Effector CD8-positive, alpha-beta T cell (primary cell): ENCODE measurements at regions not wholly inside any gene's neighbourhood (a gene's known extent, or its start where the extent isn't known, plus 50 kb on each side); places are given as distances from the start of the nearest gene placed in this dataset.
"Not testable (repeated sequence)": the region's sequence is repeated elsewhere in the genome, so short reads cannot be mapped to it uniquely, and the experiment has no call there.

Experiments used
- DNase-seq: peaks from one replicate; lab custom pipeline; 2025; lab: John Stamatoyannopoulos, UW

DNA sequence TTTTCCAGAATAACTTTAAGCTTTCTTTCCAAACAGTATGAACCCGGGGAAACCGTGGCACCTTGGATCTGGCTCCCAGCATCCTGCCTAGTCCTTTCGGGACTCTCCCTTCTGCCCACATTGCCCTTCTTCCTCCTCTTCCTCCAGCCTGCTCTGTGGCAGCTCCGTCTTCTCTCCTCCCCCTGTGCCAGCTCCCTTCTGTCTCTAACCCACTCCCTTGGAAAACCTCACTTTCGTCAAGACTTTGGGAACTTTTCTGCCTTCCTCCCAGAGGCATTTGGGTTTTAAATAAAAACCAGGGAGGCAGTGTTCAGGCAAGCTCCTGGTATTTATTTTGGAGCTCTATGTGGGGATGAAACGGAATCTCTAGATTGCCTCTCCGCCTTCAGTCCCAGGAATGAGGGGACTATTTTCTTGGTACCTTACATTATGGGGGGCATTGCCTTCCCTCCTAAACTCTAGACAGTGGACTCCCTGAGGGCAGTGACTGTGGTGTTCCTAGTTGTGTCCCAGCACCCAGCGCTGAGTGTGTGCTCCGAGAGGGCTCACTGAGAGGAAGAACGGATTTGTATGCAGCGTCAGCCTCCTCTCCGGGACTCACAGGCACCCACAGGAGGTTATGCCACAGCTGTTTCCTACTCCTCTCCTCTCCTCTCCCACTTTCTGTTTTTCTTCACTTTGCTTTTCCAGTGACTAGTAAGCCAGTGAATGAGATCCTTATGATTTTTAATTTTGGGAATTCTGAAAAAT lies 105.4 kb upstream of the MRPS22 start:
- DNase-seq, result no peak

DNA sequence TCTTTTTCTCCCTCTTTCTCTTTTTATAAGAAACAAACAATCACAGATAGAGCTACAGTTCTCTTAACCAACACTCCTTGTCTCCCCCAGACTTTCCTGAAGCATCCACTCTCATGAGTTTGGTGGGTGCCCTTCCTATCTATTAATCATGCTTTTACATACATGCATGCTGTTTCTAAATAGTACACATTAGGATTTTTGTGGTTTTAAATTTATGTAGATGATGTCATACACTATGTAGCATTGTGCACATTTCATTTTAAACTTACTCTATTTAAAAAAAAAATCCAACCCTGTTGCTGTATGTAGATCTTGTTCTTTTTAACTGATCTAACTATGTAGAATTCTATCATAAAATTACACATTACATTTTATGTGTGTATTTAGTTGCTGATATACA lies 104.3 kb upstream of the MRPS22 start:
- no peak for DNase-seq

DNA sequence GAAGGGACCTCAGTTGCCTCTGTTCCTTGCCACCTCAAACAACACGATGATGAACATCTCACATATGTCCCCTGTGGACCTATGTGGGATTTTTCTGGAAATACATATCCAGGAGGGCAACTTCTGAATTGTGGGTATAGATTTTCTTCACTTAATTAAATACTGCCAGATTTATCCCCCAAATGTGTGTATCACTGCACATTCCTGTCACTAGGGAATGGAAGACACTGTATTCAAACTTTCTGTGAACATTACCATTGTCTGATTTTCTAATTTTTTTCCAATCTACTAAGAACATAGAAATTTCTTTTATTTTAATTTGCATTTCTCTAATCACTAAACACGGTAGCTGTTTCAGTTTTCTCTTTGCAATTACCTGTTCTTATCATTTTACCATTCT lies 102.0 kb upstream of the MRPS22 start:
- DNase-seq, result no peak

DNA sequence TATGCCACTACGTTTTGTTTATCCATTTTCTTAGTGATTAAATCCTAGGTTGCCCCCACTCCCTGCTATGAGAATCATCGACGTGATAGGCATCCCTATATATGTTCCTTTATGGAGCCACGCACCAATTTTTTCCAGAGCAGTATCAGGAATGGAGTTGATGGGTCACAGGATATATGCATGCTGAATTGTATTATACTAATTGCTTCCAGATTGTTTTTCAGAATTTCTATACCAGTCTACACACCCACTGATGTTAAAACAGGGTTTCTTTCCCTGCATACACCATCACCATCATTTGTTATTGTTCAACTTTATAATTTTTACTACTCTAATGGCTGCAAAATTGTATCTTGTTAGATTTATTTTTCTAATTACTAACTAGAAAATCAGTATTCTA lies 100.1 kb upstream of the MRPS22 start:
- no peak for DNase-seq

DNA sequence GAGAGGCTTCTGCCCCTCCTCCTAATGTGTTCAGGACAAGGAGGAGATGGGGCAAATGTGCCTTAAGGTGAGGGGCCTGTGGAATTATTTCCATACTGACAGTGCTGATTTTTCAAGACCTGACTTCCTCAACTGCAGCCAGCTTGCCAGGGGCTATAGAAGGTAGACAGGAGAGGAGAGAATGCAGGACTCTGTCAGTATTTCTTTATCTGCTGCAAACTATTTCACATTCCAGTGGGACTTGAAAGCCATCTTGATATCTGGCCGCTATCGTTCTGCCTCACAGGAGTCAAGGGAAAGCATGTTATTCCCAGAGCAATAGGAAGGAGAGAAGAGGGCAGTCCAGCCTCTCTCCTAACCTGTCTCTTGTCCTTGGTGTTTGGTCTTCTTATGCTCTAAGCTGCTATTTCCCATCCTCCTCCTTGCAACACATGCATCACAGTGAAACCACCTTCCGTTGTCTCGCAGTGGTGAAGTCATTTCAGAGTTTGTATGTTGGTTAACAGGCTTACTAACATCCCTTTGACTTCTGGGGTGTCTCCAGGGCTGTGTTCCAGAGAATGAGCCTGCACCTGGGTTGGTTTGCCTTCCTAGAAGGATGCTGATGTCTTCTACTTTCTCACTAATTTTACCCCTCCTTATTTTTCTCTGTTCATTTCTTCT lies 95.1 kb upstream of the MRPS22 start:
- DNase-seq, result no peak

DNA sequence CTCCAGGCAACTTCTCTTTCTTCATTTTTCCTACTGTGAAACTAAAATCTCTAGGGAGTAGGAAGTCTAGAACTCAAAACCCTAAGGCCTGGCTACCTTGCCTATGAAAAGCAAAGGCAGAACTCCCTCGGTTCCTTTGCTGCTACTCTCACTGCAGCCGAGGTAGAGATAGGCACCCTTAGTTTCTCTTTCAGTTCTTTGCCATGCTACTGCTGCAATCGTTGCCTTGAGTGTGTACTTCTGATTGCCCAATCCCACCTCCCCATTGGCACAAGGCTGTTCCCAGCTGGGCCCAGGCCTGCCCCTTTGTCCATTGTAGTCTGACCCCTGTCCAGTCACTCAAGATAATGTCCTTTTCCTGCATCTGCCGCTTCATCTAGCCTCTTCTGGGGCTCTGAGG lies 92.3 kb upstream of the MRPS22 start:
- no peak for DNase-seq

DNA sequence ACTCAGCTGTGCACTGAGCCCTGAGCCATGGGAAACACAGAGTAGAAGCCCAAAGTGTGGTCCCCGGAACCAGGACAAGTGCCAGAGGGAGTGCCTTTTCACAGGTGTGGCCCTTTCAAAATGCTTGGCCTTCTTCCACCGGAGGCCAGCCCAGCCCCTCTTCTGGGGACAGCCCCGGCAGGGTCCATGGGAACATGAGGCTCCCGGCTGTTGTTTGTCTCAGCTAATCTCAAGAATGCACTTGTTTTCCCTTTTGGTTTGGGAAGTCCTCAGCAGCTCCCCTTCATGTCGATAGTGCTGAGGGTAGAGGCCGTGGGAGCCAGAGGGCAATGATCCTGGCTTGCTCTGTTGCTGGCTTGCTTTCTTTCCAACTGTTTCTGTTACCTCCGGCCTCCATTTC lies 91.1 kb upstream of the MRPS22 start:
- no peak for DNase-seq

DNA sequence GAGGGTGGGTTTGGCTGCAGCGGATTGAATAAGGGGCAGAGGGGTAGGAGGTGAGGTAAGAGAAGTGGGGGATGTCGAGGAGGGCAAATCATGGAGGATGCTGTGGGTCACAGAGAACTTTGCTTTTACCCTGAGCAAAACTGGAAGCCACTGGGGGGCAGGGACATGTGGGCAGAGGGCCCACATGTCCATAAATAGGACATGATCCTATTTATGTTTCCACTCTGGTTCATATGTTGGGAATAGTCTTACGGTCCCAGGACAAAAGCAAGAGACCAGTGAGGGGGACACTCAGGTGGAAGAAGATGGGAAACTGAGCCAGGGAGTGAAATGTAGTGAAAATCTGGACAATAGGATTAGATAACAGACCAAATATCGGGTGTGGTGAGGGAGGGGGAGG lies 85.5 kb upstream of the MRPS22 start:
- no peak for DNase-seq

DNA sequence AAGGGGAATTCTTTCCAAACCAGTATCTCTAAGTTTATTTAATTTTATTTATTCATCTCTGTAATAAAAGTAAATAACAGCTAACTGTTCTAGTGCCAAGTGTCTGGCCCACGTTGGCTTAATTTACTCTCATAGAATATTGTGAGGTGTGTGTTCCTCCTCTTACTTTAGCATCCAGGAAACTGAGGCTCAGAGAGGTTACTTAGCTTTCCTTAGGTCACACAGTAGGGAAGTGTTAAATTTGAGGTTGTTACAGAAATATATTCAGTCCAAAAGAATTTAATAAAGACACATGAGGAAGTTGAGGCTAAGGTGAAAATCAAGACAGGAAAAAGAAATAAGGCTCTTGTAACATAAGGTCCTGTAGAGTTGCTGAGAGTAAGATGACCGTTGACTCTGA lies 84.4 kb upstream of the MRPS22 start:
- no peak for DNase-seq

DNA sequence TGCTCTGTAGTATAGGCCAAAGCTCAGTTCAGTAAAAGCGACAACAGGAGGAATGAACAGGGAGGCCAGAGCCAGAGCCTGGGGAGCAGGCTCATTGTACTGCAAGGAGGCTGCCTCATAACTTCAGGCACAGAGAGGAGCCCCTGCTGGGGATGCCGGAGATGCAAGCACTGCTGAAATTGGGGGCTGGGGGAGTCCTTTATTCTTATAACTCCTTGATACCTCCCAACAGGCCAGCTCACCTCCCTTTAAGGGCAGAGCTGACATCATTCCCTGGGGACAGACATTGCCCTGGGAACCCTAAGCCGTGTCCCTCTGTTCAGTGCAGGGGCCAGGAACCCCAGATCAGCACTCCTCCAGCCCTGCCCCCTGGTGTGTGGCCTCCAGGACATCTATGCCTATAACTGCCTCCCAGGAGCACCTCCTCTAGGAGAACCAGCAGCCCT lies 83.8 kb upstream of the MRPS22 start:
- DNase-seq, result no peak

DNA sequence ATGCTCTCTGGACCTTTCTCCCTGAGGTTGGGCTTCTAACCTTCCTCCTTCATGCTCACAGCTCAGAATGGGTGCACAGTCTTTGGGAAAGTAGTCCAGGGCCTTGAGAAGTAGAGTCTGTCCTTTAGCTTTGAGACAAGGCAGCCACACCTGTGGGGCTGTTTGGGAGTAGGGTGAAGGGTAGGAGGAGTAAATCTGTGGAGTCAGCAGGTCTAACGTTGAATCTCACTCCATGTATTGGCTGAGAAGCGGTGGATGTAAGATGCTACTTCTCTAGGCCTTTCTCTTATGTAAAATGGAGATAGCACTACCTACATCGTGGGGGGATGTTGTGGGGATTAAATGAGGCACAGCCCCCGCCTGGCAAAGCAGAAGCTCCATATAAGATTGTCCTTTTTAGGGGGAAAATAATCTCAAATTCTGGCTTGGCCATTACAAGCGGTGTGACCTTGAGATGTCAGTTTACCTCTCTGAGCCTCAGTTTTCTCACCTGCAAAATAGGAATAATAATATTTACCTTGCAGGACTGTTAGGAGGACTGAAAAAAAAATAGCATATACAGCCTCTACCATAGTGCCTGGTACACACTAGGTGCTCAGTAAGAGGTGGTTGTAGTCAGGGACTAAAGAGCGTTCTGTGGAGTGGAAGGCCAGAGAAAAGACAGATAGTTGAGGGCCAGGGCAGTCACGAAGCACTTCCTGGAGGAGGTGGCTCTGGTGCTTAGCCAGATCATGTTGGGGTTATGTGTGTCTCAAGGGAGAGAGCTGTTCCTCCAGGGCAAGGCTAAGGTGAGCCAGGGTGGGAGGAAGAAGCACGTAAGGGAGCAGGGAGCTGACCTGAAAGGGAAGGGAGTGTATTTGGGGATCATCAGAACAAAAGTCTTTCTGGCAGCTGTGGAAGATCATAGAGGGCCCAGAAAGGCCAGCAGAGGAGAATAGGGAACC lies 82.8 kb upstream of the MRPS22 start:
- no peak for DNase-seq

DNA sequence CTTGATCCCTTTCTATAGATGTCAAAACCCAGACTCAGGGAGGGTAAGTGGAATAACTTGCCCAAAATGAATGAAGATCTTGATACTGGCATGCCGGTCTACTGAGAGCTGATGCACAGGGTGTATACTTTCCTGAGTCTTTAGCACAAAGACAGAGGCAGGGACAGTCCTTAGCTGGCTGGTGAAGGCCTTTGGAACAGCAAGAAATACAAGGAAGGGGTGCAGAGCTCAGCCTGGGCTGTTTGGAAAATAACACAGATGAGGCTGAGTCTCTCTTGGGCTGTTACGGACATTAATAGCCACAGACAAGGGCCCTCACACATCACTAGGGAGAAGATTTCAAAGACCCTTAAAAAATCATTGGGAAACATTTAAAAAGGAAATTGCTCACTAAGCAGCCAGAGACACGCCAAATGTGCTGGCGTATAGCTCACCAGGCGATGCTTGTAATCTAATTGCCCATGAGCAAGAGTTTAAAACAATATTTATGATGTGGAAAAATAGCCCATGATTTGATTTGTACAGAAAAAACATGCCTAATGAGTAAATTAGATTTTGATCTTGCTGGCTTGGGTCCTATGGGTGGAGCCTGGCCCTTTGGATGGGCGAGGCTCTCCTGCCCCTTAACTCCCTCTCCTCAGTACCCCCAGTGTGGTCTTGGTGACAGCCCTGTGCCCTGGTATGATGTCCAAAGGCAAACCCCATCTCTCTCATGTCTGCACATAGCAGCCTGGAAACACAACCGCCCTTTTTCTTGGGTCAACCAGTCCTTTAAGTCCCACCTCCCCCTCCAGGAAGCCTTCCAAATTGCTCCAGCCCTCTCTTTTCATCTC lies 81.8 kb upstream of the MRPS22 start:
- DNase-seq, result no peak

DNA sequence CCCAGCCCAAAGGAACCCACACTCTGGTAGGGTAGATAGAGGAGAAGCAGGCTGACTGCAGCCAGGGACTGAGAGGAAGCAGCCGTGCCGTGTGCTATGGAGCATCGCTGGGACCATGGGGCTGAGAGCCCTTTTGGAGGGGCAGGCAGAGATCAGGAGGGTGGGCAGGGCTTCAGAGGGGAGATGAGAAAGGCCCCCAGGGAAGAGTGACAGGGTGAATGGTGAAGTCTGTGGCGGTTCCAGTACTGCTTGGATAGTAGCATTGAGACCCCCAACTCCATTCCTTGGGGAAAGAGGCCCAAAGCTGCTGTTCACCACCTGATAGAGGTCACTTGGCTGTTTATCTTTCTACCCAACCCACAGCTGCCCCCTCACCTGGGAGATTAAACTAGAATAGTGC lies 80.0 kb upstream of the MRPS22 start:
- DNase-seq, result no peak

DNA sequence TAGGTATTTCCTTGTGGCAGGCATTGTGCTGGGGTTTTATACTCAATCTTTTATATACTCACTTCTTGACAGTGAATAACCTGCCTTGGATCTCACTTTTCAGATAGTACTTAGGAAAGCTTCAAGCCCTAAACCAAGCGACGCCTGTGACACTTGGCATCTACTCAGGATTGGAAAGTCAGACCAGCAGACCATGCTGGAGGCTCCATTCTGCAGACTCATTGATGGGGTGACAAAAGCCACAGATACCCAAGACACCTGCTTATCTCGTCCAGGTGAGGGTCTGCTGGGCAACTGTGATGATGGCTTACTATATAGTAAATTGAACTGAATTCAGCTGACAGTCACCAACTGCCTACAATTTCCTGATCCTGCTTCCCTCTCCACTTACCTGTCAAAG lies 79.4 kb upstream of the MRPS22 start:
- DNase-seq, result no peak

DNA sequence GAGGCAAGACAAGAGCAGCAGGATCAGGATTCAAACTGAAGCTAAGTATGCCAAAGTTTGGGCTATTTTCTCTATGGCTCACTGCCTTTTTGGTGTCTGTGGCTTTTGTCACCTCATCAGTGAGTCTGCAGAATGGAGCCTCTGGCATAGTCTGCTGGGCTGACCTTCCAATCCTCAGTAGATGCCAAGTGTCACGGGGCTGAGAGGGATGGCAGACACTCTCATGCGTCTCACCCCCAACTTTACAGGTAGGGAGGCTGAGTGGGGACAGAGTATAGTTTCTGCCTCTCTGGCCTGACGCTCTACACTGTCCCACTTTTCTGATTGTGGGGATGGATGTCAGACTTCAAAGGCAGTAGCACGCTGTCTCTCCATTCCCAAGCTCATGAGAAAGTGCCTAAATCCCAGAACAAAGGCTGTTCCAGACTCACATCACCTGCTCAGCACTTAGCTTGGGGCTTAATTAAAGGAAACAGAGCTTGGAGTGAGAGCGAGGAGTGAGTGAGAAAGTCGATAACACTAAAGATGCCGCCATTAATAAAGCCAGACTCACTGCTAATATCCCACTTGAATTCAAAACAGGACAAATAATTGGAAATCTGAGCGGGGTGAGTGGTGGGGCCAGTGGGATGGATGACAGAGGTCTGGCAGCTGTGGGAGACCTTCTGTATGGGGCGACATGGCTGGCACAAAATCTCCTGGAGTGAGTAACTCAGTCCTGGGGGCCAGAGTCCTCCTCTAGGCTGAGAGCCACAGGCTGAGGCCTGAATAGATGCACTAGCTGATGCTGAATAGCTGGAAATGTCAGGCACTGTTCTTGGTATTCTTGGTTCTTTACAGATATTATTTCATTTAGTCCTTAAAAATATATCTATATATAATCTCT lies 78.4 kb upstream of the MRPS22 start:
- DNase-seq, result no peak

DNA sequence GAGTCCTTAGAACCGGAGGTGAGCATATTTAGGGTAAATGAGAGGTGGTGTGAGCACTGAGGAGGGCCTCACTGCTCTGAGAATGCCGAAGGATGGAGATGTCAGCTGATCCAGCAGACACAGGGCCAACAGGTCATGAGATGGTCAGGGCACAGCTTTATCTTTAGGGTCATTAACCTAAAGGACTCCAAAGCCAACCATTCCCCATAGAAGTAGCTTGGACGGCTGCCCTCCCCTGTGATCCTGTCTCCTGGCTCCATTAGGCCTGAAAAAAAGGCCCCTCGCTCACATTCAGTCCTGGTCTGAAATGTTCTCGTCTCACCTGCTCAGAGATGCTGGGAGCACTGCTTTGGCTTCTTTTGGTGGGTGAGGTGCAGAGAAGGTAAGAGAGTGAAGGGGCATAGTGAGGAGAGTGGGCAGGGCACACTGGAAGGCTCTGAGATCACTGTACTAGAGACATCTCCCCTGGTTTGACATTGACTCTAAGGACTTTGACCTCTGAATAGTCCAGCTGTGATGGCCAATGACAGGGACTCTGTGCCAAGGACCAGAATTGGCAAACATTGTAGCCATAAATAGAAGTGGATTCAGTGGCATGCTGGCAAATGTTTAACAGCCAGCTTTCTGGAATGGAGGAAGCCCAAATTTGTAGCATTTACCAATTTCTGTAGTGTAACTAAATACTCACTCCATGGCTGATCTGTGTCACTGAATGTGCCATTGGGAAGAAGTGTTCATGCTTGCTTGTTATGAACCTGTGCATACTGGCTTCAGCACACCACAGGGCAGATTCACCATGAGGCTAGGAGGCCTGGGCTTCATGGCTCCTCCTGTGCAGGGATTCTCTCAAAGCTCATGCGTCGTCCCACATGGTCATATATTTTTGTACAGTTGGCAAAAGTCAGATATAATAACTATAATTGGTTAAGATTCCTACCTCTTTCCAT lies 76.2 kb upstream of the MRPS22 start:
- DNase-seq, result no peak

DNA sequence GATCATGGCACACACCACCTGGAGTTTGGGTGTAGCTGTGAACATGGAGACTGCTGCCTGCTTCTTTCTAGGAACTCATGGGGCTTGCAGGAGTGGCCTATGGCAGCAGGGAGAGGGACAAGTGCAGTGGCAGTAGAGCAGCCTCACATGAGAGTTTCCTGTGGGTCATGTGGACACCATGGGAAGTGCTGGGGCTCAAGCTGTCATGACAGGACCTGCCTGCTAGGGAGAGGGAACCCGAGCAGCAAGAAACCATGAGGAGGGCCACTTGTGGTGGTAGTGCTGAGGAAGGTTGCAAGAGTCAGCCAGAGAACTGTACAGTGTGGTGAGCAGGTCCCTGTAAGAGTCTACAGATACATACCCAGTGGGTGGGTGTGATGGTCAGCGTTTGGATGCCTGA lies 73.8 kb upstream of the MRPS22 start:
- DNase-seq, result no peak

DNA sequence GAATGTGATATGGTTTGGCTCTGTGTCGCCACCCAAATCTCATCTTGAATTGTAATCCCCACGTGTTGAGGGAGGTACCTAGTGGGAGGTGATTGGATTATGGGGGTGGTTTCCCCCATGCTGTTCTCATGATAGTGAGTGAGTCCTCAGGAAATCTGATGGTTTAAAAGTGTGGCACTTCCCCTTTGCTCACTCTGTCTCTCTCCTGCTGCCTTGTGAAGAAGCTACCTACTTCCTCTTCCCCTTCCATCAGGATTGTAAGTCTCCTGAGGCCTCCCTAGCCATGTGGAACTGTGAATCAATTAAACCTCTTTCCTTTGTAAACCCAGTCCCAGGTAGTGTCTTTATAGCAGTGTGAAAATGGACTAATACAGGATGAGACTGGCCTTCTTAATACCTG lies 73.2 kb upstream of the MRPS22 start:
- not testable (repeated sequence) for DNase-seq

DNA sequence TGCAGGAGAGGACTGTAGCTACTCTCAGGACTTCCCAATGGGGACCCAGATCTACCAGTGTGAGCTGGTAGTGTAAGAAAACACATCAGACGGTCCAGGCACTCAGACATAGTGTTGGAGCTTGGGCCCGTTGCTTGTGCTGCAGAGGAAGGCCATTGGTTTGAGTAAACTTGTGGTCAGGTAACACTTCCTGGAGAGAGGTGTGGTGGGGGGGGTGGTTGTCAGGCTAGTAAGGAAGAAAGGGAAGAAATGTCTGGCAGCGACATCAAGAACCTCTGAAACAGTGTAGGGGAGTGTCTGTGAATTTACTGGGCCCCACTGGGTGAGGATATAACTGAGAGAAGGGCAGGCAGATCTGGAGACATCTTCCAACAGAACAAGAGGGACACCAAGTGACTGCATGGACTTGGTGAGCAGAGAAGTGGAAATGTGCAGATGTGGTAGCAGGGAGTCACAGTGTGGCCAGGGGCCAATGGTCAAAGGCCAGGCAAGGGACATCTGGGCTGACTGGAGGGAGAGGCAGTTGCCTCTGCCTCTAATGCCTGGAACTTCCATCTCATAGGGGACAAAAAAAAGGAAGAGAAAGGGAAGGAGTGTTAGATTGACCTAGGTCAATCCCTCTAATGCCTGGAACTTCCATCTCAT lies 63.7 kb upstream of the MRPS22 start:
- no peak for DNase-seq
